ENCODE measurements at regions not wholly inside any gene's neighbourhood (a gene's known extent, or its start where the extent isn't known, plus 50 kb on each side); places are given as distances from the start of the nearest gene placed in this dataset.

- TF ChIP-seq EZH2 (IDR thresholded peaks at IDR 0.05; ENCODE audit: borderline replicate concordance, low read length): no peak
- no peak for TF ChIP-seq CTCF (conservative IDR thresholded peaks at IDR 0.05 in 1 of 2, IDR thresholded peaks at IDR 0.05 in 1 of 2; ENCODE audit: extremely low read depth in 1 of 2, insufficient read depth in 1 of 2, low read depth in 1 of 2, low read length in 2 of 2)
Observed at GRCh38 chr16:55271945-55272513, 52.0 kb upstream of the IRX6 start.
